Body of pancreas (tissue), 4 donors: ENCODE measurements at regions not wholly inside any gene's neighbourhood (a gene's known extent, or its start where the extent isn't known, plus 50 kb on each side); places are given as distances from the start of the nearest gene placed in this dataset.

Source experiments
- POLR2A ChIP-seq, 3 donors: fragments of 450-650 bp; IDR thresholded peaks; one replicate each; pipeline ENCODE4 v1.6.1; 2016; ENCODE audit warnings: antibody characterized with exemption in 3 of 3, mild to moderate bottlenecking in 2 of 3
- TF ChIP-seq, protein P1 (sequence below), 7 experiments: fragments of 450-650 bp in 4 of 7; fragments of 200-600 bp in 3 of 7; sonication (generic) in 3 of 7; IDR thresholded peaks; one replicate each; pipeline ENCODE4 v1.5.1; 2016 to 2019; ENCODE audit warnings: antibody characterized with exemption in 7 of 7

DNA sequence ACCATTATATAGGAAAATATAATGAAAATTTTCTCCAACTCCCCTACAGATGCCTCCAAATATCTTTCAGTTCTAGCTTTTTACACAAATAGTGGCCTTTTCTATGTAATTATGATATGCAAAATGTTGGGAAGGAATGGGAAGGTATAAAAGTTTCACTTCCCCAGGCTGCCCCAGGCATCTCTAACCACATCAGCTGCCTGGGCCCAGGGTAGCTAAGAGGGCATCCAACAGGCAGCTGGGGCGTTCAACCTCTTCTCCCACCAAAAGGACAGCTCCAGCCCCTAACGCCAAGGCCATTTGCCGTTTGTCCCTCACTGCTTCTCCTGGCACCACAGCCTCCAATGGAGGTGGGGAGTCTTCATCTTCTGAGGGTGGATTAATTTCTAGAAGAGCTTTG is 188.1 kb upstream of the TSC22D2 start:
- TF ChIP-seq, protein P1, sequence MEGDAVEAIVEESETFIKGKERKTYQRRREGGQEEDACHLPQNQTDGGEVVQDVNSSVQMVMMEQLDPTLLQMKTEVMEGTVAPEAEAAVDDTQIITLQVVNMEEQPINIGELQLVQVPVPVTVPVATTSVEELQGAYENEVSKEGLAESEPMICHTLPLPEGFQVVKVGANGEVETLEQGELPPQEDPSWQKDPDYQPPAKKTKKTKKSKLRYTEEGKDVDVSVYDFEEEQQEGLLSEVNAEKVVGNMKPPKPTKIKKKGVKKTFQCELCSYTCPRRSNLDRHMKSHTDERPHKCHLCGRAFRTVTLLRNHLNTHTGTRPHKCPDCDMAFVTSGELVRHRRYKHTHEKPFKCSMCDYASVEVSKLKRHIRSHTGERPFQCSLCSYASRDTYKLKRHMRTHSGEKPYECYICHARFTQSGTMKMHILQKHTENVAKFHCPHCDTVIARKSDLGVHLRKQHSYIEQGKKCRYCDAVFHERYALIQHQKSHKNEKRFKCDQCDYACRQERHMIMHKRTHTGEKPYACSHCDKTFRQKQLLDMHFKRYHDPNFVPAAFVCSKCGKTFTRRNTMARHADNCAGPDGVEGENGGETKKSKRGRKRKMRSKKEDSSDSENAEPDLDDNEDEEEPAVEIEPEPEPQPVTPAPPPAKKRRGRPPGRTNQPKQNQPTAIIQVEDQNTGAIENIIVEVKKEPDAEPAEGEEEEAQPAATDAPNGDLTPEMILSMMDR (IDR thresholded peaks at IDR 0.05), result no peak
- TF ChIP-seq POLR2A (IDR thresholded peaks at IDR 0.05), result no peak
